ENCODE measurements at regions not wholly inside any gene's neighbourhood (a gene's known extent, or its start where the extent isn't known, plus 50 kb on each side); places are given as distances from the start of the nearest gene placed in this dataset.

DNA sequence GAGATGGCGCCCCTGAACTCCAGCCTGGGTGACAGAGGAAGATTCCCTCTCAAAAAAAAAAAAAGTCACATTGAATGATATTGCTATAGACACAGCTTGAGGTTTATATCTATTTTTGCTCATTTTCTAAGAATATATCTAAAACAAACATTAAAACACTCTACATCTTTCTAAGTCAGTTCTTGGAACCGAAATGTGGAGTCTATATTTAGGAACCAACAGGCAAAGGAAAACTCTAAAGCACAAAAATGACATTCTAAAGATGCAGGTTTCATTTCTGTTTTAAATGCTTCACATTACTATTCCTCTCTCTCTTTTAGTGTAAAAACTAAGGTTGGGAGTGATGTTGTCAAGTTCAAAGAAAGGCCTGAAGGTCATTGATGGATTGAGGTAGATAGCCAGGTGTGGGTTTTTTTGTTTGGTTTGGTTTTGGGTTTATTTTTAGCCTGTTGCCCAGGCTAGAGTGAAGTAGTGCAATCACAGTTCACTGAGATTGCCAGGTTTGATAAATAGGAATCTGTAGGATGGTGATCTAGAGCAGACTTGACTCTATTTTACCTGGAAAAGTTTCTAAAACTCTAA, 194.0 kb upstream of the RBBP8 start:
- Histone ChIP-seq H3K27me3 (ENCODE audit: insufficient read depth, low read length, poor library complexity, severe bottlenecking) (no peaks in the 10 kb centered on the region), H3K4me2 (ENCODE audit: low read depth, low read length, poor library complexity, severe bottlenecking) (no peak overlapping the region), H3K4me3 (ENCODE audit: low read length, poor library complexity, severe bottlenecking) (no peak overlapping the region), H3K79me2 (ENCODE audit: insufficient read depth, low read length) (no peaks in the 10 kb centered on the region), H3K36me3 (ENCODE audit: insufficient read depth, low read length) (no peaks in the 10 kb centered on the region), H4K20me1 (ENCODE audit: insufficient read depth, low read length, poor library complexity, severe bottlenecking) (no peaks in the 10 kb centered on the region), H2AFZ (ENCODE audit: low read length) (no peak overlapping the region), H3K9me3 (ENCODE audit: insufficient read depth, low read depth, low read length) (no peaks in the 10 kb centered on the region), H3K4me1 (ENCODE audit: insufficient read depth, low read length, poor library complexity, severe bottlenecking) (peaks cover 12% of the 10 kb centered on the region), H3K9ac (ENCODE audit: low read depth, low read length, poor library complexity, severe bottlenecking) (no peak overlapping the region), H3K9me2 (replicated peaks; ENCODE audit: low read depth, low read length) (no peaks in the 10 kb centered on the region), H3F3A (ENCODE audit: low read depth) (no peaks in the 10 kb centered on the region)
- no peak for TF ChIP-seq EZH2phosphoT487 (IDR thresholded peaks at IDR 0.05; ENCODE audit: borderline replicate concordance)
- TF ChIP-seq, protein P1, sequence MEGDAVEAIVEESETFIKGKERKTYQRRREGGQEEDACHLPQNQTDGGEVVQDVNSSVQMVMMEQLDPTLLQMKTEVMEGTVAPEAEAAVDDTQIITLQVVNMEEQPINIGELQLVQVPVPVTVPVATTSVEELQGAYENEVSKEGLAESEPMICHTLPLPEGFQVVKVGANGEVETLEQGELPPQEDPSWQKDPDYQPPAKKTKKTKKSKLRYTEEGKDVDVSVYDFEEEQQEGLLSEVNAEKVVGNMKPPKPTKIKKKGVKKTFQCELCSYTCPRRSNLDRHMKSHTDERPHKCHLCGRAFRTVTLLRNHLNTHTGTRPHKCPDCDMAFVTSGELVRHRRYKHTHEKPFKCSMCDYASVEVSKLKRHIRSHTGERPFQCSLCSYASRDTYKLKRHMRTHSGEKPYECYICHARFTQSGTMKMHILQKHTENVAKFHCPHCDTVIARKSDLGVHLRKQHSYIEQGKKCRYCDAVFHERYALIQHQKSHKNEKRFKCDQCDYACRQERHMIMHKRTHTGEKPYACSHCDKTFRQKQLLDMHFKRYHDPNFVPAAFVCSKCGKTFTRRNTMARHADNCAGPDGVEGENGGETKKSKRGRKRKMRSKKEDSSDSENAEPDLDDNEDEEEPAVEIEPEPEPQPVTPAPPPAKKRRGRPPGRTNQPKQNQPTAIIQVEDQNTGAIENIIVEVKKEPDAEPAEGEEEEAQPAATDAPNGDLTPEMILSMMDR (conservative IDR thresholded peaks at IDR 0.05; ENCODE audit: low read length) = no peak

DNA sequence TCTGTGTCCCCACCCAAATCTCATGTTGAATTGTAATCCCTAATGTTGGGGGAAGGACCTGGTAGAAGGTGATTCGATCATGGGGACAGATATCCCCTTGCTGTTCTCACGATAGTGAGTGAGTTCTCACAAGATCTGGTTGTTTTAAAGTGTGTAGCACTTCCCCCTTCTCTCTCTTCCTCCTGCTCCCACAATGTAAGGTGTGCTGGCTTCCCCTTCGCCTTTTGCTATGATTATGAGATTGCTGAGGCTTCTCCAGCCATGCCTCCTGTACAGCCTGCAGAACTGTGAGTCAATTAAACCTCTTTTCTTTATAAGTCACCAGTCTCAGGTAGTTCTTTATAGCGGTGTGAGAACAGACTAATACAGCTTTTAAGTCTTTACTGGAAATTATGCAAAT, 193.3 kb upstream of the RBBP8 start:
- Histone ChIP-seq H3K27me3 (ENCODE audit: insufficient read depth, low read length, poor library complexity, severe bottlenecking) (no peaks in the 10 kb centered on the region), H2AFZ (ENCODE audit: low read length) (no peak overlapping the region), H3K9me2 (replicated peaks; ENCODE audit: low read depth, low read length) (no peaks in the 10 kb centered on the region), H3K9me3 (ENCODE audit: insufficient read depth, low read depth, low read length) (no peaks in the 10 kb centered on the region), H3K4me2 (ENCODE audit: low read depth, low read length, poor library complexity, severe bottlenecking) (no peak overlapping the region), H3K4me3 (ENCODE audit: low read length, poor library complexity, severe bottlenecking) (no peak overlapping the region), H3K79me2 (ENCODE audit: insufficient read depth, low read length) (no peaks in the 10 kb centered on the region), H3K36me3 (ENCODE audit: insufficient read depth, low read length) (no peaks in the 10 kb centered on the region), H3F3A (ENCODE audit: low read depth) (no peaks in the 10 kb centered on the region), H3K9ac (ENCODE audit: low read depth, low read length, poor library complexity, severe bottlenecking) (no peak overlapping the region), H3K4me1 (ENCODE audit: insufficient read depth, low read length, poor library complexity, severe bottlenecking) (peaks cover 12% of the 10 kb centered on the region), H4K20me1 (ENCODE audit: insufficient read depth, low read length, poor library complexity, severe bottlenecking) (no peaks in the 10 kb centered on the region)
- TF ChIP-seq, protein P1 (conservative IDR thresholded peaks at IDR 0.05; ENCODE audit: low read length) = no peak
- no peak for TF ChIP-seq EZH2phosphoT487 (IDR thresholded peaks at IDR 0.05; ENCODE audit: borderline replicate concordance)

DNA sequence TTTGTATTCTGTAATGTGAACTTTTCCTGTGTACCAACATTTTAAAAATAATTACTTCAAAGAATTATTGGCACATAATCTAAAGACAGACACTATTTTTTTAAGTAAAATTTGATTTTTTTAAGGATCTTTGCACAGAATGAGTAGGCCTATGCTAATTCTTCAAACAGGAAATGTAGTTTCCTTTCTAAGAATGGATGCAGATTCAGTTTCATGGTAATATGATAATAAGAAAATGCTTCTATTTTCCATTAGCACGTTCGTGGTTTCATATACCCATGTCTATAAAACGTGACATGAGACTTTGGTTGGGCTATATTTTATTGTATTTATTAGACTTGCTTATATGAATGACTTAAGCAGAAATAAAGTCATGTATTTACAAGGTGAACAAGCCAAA, 191.8 kb upstream of the RBBP8 start:
- no peak overlapping the region for H2AFZ ChIP-seq (ENCODE audit: low read length)
- H3K27me3 ChIP-seq (ENCODE audit: insufficient read depth, low read length, poor library complexity, severe bottlenecking) = no peaks in the 10 kb centered on the region
- H3K4me3 ChIP-seq (ENCODE audit: low read length, poor library complexity, severe bottlenecking) = no peak overlapping the region
- H3K9me3 ChIP-seq (ENCODE audit: insufficient read depth, low read depth, low read length) = no peaks in the 10 kb centered on the region
- H3K79me2 ChIP-seq (ENCODE audit: insufficient read depth, low read length) = no peaks in the 10 kb centered on the region
- TF ChIP-seq, protein P1 (conservative IDR thresholded peaks at IDR 0.05; ENCODE audit: low read length) = no peak
- TF ChIP-seq EZH2phosphoT487 (IDR thresholded peaks at IDR 0.05; ENCODE audit: borderline replicate concordance) = no peak
- H3K36me3 ChIP-seq (ENCODE audit: insufficient read depth, low read length) = no peaks in the 10 kb centered on the region
- H3F3A ChIP-seq (ENCODE audit: low read depth) = no peaks in the 10 kb centered on the region
- H3K9me2 ChIP-seq (replicated peaks; ENCODE audit: low read depth, low read length) = no peaks in the 10 kb centered on the region
- no peak overlapping the region for H3K4me2 ChIP-seq (ENCODE audit: low read depth, low read length, poor library complexity, severe bottlenecking)
- no peak overlapping the region for H3K9ac ChIP-seq (ENCODE audit: low read depth, low read length, poor library complexity, severe bottlenecking)
- H4K20me1 ChIP-seq (ENCODE audit: insufficient read depth, low read length, poor library complexity, severe bottlenecking) = no peaks in the 10 kb centered on the region
- peaks cover 12% of the 10 kb centered on the region for H3K4me1 ChIP-seq (ENCODE audit: insufficient read depth, low read length, poor library complexity, severe bottlenecking)
